Ascending aorta (tissue), 2 donors: ENCODE measurements at regions not wholly inside any gene's neighbourhood (a gene's known extent, or its start where the extent isn't known, plus 50 kb on each side); places are given as distances from the start of the nearest gene placed in this dataset.

Experiments used
- DNase-seq, 2 donors: peaks; one replicate each; pipeline ENCODE4 v3.0.0-alpha.2; 2019; ENCODE audit warnings: low spot score in 2 of 2
- H3K27ac ChIP-seq, 2 donors: fragments of 200-600 bp; sonication (generic); one replicate each; pipeline ENCODE4 v1.5.1; 2016 to 2017; ENCODE audit warnings: mild to moderate bottlenecking in 1 of 2
- H3K27me3 ChIP-seq: fragments of 200-600 bp; sonication (generic); one replicate; pipeline ENCODE4 v1.5.1; 2017
- H3K36me3 ChIP-seq, 2 donors: fragments of 200-600 bp; sonication (generic); one replicate each; pipeline ENCODE4 v1.5.1; 2016
- H3K4me1 ChIP-seq, 2 donors: fragments of 200-600 bp; sonication (generic); one replicate each; pipeline ENCODE4 v1.5.1; 2016 to 2017; ENCODE audit warnings: mild to moderate bottlenecking in 1 of 2
- H3K4me3 ChIP-seq, 2 donors: fragments of 200-600 bp; sonication (generic); one replicate each; pipeline ENCODE4 v1.5.1; 2016 to 2017; ENCODE audit warnings: mild to moderate bottlenecking in 1 of 2
- H3K9me3 ChIP-seq, 2 donors: fragments of 200-600 bp; sonication (generic); one replicate each; pipeline ENCODE4 v1.5.1; 2016
- CTCF ChIP-seq, 3 experiments: fragments of 200-600 bp in 2 of 3; fragments of 450-650 bp in 1 of 3; sonication (generic) in 2 of 3; IDR thresholded peaks; one replicate each; pipeline ENCODE4 v1.5.1; 2016 to 2019; ENCODE audit warnings: antibody characterized with exemption in 3 of 3, mild to moderate bottlenecking in 1 of 3, moderate library complexity in 1 of 3
- intact Hi-C: fragments of 100-400 bp; cut with DNase I; formaldehyde crosslinking; loops from one replicate; pipeline ENCODE4 v1.15.1; 2023

DNA sequence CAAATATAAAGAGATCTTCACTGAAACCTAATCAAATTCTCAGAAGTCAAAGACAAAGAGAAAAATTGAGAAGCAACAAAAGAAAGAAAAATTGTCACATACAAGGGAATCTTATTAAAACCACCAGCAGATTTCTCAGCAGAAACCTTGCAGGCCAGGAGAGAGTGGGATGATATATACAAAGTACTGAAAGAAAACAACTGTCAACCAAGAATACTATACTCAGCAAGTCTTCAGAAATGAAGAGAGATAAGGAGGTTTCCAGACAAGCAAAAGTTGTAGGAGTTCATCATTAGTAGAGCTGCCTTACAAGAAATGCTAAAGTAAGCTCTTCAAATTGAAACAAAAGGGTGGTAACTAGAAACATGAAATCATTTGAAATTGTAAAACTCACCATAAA lies 345.6 kb downstream of the MAFB start:
- H3K27me3 ChIP-seq: no peaks in the 10 kb centered on the region
- no peaks in the 10 kb centered on the region for H3K36me3 ChIP-seq
- no peak overlapping the region for H3K27ac ChIP-seq
- no peak overlapping the region for H3K4me3 ChIP-seq
- H3K4me1 ChIP-seq: no peaks in the 10 kb centered on the region
- intact Hi-C loops: no loop called here
- H3K9me3 ChIP-seq: peaks cover 5 to 40% of the 10 kb centered on the region in 2 donors
- no peak for DNase-seq
- no peak for TF ChIP-seq CTCF (IDR thresholded peaks at IDR 0.05)

DNA sequence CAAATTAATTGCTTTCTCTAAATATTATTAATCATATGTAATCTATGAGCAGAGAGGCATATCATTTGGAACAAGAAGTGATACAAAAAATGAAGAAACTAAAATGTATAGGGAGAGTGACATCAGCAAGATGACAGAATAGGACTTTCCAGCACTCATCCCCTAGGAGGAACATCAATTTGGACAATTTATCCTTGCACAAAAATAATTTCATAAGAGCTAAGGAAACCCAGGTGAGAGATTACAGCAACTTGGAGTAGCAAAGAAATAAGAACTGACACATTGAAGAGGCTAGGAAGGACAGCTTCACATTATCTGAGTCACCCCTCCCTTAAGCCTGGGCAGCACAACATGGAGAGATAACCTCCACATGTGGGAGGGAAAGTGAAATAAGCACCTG lies 347.5 kb downstream of the MAFB start:
- intact Hi-C loops: no loop called here
- H3K36me3 ChIP-seq: no peaks in the 10 kb centered on the region

GRCh38 chr20:40339661-40340449 lies 349.2 kb downstream of the MAFB start:
- DNase-seq: peak; percentile 25 to 70

More for the DNA sequence above, 347.5 kb downstream of the MAFB start:
- H3K9me3 ChIP-seq: peaks cover 5 to 32% of the 10 kb centered on the region in 2 donors
- no peak for TF ChIP-seq CTCF (IDR thresholded peaks at IDR 0.05)
- no peaks in the 10 kb centered on the region for H3K4me1 ChIP-seq
- no peaks in the 10 kb centered on the region for H3K27me3 ChIP-seq
- DNase-seq: no peak
- H3K4me3 ChIP-seq: no peak overlapping the region
- H3K27ac ChIP-seq: no peak overlapping the region

DNA sequence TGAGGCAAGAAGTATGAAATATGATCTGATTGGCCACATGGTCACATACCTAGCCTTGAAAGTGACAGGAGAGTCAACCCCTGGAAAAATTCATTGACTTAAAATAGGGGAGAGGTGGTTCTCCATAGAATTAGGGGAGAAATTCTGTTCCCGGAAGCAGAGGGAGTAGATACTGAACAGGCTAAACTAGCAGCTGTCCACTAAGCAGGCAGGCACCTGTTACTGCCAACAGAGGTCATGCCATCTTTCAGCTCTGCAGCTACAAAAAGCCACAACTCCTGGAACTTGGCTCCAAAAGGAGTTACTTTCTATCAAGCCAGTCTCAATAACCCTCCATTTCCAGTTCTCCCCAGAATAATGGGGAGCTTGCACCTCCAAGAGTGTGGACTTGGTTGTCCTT lies 352.5 kb downstream of the MAFB start:
- H3K9me3 ChIP-seq: no peaks in the 10 kb centered on the region
- no peaks in the 10 kb centered on the region for H3K27me3 ChIP-seq
- no peak for TF ChIP-seq CTCF (IDR thresholded peaks at IDR 0.05)
- no peak overlapping the region for H3K27ac ChIP-seq
- DNase-seq: no peak
- H3K4me3 ChIP-seq: no peak overlapping the region
- no peaks in the 10 kb centered on the region for H3K36me3 ChIP-seq
- intact Hi-C loops: no loop called here
- no peaks in the 10 kb centered on the region for H3K4me1 ChIP-seq

More at GRCh38 chr20:40339661-40340449, 349.2 kb downstream of the MAFB start:
- Histone ChIP-seq H3K4me1 (no peaks in the 10 kb centered on the region), H3K4me3 (no peak overlapping the region), H3K9me3 (peaks cover 5 to 27% of the 10 kb centered on the region in 2 donors), H3K27me3 (no peaks in the 10 kb centered on the region), H3K27ac (peak overlapping the region in 1 of 2 donors; percentile 19), H3K36me3 (no peaks in the 10 kb centered on the region)
- intact Hi-C loops: no loop called here
- no peak for TF ChIP-seq CTCF (IDR thresholded peaks at IDR 0.05)

DNA sequence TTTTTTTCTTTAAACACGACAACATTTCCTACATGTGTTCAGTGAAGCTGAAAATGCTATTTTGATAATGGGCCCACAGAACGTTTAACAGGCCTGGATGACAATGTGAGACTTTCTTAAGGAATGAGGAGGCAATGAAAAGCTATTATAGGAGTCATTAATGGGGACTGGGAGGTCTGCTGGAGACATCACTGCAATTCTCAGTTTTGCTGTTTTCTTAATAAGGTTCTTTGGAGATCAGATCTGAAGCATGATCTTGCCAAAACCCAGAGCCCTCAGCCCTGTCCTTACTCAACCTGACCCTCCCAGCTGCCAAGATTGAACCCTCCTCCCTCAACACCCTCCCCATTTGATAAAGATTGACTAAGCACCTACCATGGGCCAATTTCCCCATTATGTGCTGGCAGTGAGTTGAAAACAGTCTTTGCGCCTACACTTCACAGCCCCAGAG lies 353.1 kb downstream of the MAFB start:
- H3K4me1 ChIP-seq: no peaks in the 10 kb centered on the region
- no peak overlapping the region for H3K4me3 ChIP-seq
- no peaks in the 10 kb centered on the region for H3K27me3 ChIP-seq
- no peak for DNase-seq
- no peak overlapping the region for H3K27ac ChIP-seq
- no peak for TF ChIP-seq CTCF (IDR thresholded peaks at IDR 0.05)
- intact Hi-C loops: no loop called here
- no peaks in the 10 kb centered on the region for H3K36me3 ChIP-seq
- H3K9me3 ChIP-seq: no peaks in the 10 kb centered on the region
